H1 (cell line): ENCODE measurements at regions not wholly inside any gene's neighbourhood (a gene's known extent, or its start where the extent isn't known, plus 50 kb on each side); places are given as distances from the start of the nearest gene placed in this dataset.

Experiments
- GTF2F1 ChIP-seq: IDR thresholded peaks from 2 replicates; pipeline ENCODE4 v1.6.1; 2012; ENCODE audit warnings: low read depth, low read length, improper control_type of control experiment, borderline replicate concordance
- POLR2AphosphoS5 ChIP-seq: IDR thresholded peaks from 2 replicates; pipeline ENCODE4 v1.6.1; 2011; ENCODE audit warnings: low read depth, low read length
- RXRA ChIP-seq: IDR thresholded peaks from 2 replicates; pipeline ENCODE4 v1.6.1; 2011; ENCODE audit warnings: low read depth, mild to moderate bottlenecking, low read length, moderate library complexity; ENCODE audit not compliant: insufficient read depth
- SIN3A ChIP-seq, 2 experiments: IDR thresholded peaks in 1 of 2; conservative IDR thresholded peaks in 1 of 2; 2 replicates each; pipeline ENCODE4 v1.6.1; 2011 to 2012; ENCODE audit warnings: low read length in 2 of 2, improper control_type of control experiment in 1 of 2, low read depth in 1 of 2, mild to moderate bottlenecking in 1 of 2
- YY1 ChIP-seq: IDR thresholded peaks from 2 replicates; pipeline ENCODE4 v1.6.1; 2011; ENCODE audit warnings: low read depth, mild to moderate bottlenecking, low read length
- TF ChIP-seq, protein P1 (sequence below), 3 experiments: IDR thresholded peaks; 1 replicate in 2 of 3; 2 replicates in 1 of 3; pipeline versions ENCODE4 v1.5.1 to v1.6.1; 2011; ENCODE audit warnings: low read length in 3 of 3, mild to moderate bottlenecking in 3 of 3, inconsistent platforms in 2 of 3, low read depth in 1 of 3, moderate library complexity in 1 of 3; ENCODE audit not compliant: insufficient read depth in 1 of 3; ENCODE audit errors: control extremely low read depth in 1 of 3

DNA sequence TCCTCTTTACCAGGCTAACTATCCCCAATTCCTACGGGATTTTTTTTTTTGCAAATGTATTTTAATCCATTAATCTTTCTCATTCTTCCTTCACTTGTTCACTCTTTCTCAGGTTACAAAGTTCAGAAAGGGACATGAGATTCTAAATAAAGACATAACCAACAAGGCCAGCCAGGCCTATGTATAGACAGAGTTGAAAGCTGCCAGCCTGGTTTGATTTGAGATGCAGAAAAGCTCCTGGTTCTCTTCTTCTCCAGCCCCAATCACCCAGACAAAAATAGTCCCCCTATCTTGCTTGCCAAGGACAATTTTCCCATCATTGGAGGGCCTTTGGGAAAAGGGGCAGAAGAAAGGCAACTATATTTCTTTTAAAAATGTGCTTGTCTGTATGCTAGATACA, 398.8 kb downstream of the NFIB start:
- TF ChIP-seq, protein P1, sequence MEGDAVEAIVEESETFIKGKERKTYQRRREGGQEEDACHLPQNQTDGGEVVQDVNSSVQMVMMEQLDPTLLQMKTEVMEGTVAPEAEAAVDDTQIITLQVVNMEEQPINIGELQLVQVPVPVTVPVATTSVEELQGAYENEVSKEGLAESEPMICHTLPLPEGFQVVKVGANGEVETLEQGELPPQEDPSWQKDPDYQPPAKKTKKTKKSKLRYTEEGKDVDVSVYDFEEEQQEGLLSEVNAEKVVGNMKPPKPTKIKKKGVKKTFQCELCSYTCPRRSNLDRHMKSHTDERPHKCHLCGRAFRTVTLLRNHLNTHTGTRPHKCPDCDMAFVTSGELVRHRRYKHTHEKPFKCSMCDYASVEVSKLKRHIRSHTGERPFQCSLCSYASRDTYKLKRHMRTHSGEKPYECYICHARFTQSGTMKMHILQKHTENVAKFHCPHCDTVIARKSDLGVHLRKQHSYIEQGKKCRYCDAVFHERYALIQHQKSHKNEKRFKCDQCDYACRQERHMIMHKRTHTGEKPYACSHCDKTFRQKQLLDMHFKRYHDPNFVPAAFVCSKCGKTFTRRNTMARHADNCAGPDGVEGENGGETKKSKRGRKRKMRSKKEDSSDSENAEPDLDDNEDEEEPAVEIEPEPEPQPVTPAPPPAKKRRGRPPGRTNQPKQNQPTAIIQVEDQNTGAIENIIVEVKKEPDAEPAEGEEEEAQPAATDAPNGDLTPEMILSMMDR (IDR thresholded peaks at IDR 0.05; ENCODE audit: control extremely low read depth in 1 of 3, insufficient read depth in 1 of 3, low read depth in 1 of 3, low read length in 3 of 3), result no peak
- TF ChIP-seq GTF2F1, result no peak
- no peak for TF ChIP-seq SIN3A (conservative IDR thresholded peaks at IDR 0.05 in 1 of 2, IDR thresholded peaks at IDR 0.05 in 1 of 2; ENCODE audit: low read depth in 1 of 2, low read length in 2 of 2)
- no peak for TF ChIP-seq YY1
- no peak for TF ChIP-seq POLR2AphosphoS5
- TF ChIP-seq RXRA, result no peak
